Mesothelial cell of epicardium (in vitro differentiated cells): ENCODE measurements at regions not wholly inside any gene's neighbourhood (a gene's known extent, or its start where the extent isn't known, plus 50 kb on each side); places are given as distances from the start of the nearest gene placed in this dataset.
"Not testable (repeated sequence)": the region's sequence is repeated elsewhere in the genome, so short reads cannot be mapped to it uniquely, and the experiment has no call there.

Experiments
- DNase-seq, 2 experiments: peaks; one replicate each; pipeline ENCODE4 v3.0.0; 2021; ENCODE audit warnings: low spot score in 2 of 2; ENCODE audit not compliant: unreplicated experiment in 2 of 2
- H3K27ac Mint-ChIP-seq: 2 replicates; pipeline ENCODE4 v1.8.0; 2021; ENCODE audit warnings: mixed read lengths
- H3K27me3 Mint-ChIP-seq: 2 replicates; pipeline ENCODE4 v1.8.0; 2021; ENCODE audit warnings: low read depth, mixed read lengths
- H3K36me3 Mint-ChIP-seq: 2 replicates; pipeline ENCODE4 v1.8.0; 2021; ENCODE audit warnings: mixed read lengths
- H3K4me1 Mint-ChIP-seq: 2 replicates; pipeline ENCODE4 v1.8.0; 2021; ENCODE audit warnings: mixed read lengths
- H3K4me3 Mint-ChIP-seq: 2 replicates; pipeline ENCODE4 v1.8.0; 2021; ENCODE audit warnings: mild to moderate bottlenecking, moderate library complexity, mixed read lengths
- H3K9me3 Mint-ChIP-seq: 2 replicates; pipeline ENCODE4 v1.8.0; 2021; ENCODE audit warnings: mixed read lengths
- TF ChIP-seq, protein P1 (sequence below): fragments of 200-600 bp; sonication (generic); IDR thresholded peaks from one replicate; pipeline ENCODE4 v1.5.0; 2021; ENCODE audit warnings: antibody characterized with exemption; ENCODE audit not compliant: unreplicated experiment

DNA sequence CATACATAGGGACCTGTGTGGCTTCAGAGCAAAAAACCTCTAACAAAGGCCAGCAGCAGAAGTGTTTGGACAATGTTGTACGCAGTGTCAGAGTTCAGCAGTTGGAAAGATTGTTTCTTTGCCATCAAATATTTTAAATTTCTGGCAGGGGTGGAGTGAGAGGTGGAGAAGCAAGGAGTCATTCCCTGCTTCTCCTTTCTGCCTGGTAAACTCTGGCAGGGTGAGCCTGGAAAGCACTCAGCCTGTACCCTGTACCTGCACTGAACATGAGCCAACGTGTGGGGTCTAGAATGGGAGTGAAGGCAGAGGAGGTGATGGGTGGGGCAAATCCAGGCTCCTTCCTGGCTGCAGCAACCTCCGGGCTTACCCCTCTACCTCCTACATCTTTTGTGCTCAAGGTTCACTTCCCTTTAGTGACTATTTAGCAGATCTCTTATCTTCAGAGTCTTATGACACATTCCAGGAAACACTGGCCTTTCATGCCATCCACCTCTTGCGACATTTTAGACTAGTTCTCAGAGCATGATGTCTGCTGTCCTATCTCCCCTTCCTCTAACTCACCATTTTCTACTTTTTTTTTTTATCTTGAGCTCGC, 445.0 kb upstream of the PIK3R1 start:
- no peak overlapping the region for H3K4me3 Mint-ChIP-seq

DNA sequence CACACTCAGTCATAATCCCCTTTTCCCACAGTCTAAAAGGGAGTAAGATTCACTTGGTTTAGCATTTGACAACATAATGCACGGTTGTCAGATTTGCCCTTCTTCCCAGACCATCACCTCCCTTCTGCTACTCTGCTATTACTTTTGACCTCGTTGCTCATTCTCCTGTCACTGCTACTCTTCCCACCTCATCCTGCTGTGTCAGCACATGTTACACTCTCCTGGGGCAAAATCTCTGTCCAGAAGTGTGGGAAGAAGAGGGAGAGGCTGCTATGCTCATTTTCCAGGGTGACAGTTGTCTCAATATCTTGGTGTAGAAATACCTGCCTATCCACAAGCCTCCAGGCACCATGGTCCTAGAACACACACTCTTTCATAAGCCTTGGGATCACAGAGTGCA, 449.9 kb upstream of the PIK3R1 start:
- no peak for DNase-seq
- Mint-ChIP-seq H3K27ac (no peak overlapping the region), H3K36me3 (peaks cover 4% of the 10 kb centered on the region), H3K9me3 (peaks cover 8% of the 10 kb centered on the region), H3K4me1 (peaks cover 6% of the 10 kb centered on the region), H3K27me3 (no peaks in the 10 kb centered on the region), H3K4me3 (no peak overlapping the region)
- TF ChIP-seq, protein P1, sequence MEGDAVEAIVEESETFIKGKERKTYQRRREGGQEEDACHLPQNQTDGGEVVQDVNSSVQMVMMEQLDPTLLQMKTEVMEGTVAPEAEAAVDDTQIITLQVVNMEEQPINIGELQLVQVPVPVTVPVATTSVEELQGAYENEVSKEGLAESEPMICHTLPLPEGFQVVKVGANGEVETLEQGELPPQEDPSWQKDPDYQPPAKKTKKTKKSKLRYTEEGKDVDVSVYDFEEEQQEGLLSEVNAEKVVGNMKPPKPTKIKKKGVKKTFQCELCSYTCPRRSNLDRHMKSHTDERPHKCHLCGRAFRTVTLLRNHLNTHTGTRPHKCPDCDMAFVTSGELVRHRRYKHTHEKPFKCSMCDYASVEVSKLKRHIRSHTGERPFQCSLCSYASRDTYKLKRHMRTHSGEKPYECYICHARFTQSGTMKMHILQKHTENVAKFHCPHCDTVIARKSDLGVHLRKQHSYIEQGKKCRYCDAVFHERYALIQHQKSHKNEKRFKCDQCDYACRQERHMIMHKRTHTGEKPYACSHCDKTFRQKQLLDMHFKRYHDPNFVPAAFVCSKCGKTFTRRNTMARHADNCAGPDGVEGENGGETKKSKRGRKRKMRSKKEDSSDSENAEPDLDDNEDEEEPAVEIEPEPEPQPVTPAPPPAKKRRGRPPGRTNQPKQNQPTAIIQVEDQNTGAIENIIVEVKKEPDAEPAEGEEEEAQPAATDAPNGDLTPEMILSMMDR = no peak

More for the DNA sequence above, 445.0 kb upstream of the PIK3R1 start:
- H3K27ac Mint-ChIP-seq = no peak overlapping the region
- TF ChIP-seq, protein P1 = no peak
- DNase-seq = no peak
- H3K27me3 Mint-ChIP-seq = no peaks in the 10 kb centered on the region
- peaks cover 15% of the 10 kb centered on the region for H3K4me1 Mint-ChIP-seq
- no peaks in the 10 kb centered on the region for H3K9me3 Mint-ChIP-seq
- no peaks in the 10 kb centered on the region for H3K36me3 Mint-ChIP-seq

DNA sequence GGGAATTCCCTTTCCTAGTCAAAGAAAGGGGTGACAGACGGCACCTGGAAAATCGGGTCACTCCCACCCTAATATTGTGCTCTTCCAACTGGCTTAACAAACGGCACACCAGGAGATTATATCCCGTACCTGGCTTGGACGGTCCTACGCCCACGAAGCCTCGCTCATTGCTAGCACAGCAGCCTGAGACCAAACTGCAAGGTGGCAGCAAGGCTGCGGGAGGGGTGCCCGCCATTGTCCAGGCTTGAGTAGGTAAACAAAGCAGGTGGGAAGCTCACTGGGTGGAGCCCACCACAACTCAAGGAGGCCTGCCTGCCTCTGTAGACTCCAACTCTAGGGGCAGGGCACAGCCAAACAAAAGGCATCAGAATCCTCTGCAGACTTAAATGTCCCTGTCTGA, 457.8 kb upstream of the PIK3R1 start:
- not testable (repeated sequence) for H3K27me3 Mint-ChIP-seq, H3K4me1 Mint-ChIP-seq, H3K4me3 Mint-ChIP-seq, DNase-seq, H3K27ac Mint-ChIP-seq
- H3K36me3 Mint-ChIP-seq = peaks cover 15% of the 10 kb centered on the region
- H3K9me3 Mint-ChIP-seq = peaks cover 65% of the 10 kb centered on the region

DNA sequence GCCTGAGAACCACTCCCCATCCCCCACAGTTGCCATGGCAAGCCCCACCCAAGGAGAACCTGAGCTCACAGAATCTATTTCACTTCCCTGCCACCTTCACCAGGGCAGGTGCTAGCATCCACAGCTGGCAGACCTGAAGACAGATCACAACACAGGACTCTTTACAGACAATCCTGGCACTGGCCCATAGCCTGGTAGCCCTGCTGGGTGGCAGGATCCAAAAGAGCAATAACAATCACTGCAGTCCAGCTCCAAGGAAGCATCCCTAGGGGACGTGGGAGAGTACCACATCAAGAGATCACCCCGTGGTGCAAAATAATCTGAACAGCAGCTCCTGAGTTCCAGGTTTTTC, 463.2 kb upstream of the PIK3R1 start:
- H3K27me3 Mint-ChIP-seq = no peaks in the 10 kb centered on the region
- peaks cover 53% of the 10 kb centered on the region for H3K9me3 Mint-ChIP-seq
- TF ChIP-seq, protein P1 = no peak
- DNase-seq = no peak
- H3K36me3 Mint-ChIP-seq = peaks cover 12% of the 10 kb centered on the region
- H3K27ac Mint-ChIP-seq = no peak overlapping the region
- no peak overlapping the region for H3K4me3 Mint-ChIP-seq
- H3K4me1 Mint-ChIP-seq = peaks cover 5% of the 10 kb centered on the region

DNA sequence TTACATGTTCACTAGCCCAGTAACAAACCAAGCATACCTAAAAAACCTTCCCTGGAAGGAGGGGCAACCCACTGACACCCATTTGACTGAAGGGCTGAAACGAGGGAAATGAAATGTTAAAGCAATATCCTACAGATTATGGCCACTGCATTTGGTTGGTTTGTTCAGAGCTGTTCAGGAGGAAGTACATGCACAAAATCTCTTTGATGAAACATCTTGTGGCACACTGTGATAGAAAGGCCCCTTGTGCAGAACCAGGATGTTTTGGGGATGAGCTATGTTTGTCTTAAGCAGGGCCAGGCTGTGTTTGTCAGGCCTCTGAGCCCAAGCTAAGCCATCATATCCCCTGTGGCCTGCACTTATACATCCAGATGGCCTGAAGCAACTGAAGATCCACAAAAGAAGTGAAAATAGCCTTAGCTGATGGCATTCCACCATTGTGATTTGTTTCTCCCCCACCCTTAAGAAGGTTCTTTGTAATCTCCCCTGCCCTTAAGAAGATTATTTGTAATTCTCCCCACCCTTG, 467.3 kb upstream of the PIK3R1 start:
- Mint-ChIP-seq H3K4me3 (no peak overlapping the region), H3K4me1 (peaks cover 5% of the 10 kb centered on the region), H3K27me3 (no peaks in the 10 kb centered on the region), H3K9me3 (peaks cover 35% of the 10 kb centered on the region), H3K27ac (no peak overlapping the region), H3K36me3 (peaks cover 11% of the 10 kb centered on the region)
- TF ChIP-seq, protein P1 = no peak
- DNase-seq = no peak

DNA sequence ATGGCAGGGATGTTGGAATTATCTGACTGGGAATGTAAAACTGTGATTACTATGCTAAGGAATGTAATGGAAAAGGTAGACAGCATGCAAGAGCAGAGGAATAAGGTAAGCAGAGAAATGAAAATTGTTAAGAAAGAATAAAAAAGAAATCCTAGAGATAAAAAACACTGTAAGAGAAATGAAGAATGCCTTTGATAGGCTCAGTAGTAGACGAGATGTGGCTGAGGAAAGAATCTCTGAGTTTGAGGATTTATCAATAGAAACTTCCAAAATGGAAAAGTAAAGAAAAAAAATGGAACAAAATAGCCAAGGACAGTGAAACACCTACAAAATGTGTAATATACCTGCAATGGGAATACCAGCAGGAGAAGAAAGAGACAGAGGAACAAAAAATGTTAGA, 468.5 kb upstream of the PIK3R1 start:
- peaks cover 27% of the 10 kb centered on the region for H3K9me3 Mint-ChIP-seq
- no peak overlapping the region for H3K27ac Mint-ChIP-seq
- peaks cover 11% of the 10 kb centered on the region for H3K36me3 Mint-ChIP-seq
- no peaks in the 10 kb centered on the region for H3K27me3 Mint-ChIP-seq
- no peak overlapping the region for H3K4me3 Mint-ChIP-seq
- peaks cover 5% of the 10 kb centered on the region for H3K4me1 Mint-ChIP-seq
- DNase-seq = no peak
- TF ChIP-seq, protein P1 = no peak

DNA sequence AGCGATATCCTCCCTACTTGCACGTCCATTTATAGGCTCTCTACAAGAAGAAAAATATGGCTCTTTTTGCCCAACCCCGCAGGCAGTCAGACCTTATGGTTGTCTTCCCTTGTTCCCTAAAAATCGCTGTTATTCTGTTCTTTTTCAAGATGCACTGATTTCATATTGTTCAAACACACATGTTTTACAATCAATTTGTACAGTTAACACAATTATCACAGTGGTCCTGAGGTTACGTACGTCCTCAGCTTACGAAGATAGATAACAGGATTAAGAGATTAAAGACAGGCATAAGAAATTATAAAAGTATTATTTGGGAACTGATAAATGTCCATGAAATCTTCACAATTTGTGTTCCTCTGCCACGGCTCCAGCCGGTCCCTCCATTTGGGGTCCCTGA, 468.9 kb upstream of the PIK3R1 start:
- H3K4me1 Mint-ChIP-seq, H3K4me3 Mint-ChIP-seq, H3K27me3 Mint-ChIP-seq, DNase-seq, H3K27ac Mint-ChIP-seq: not testable (repeated sequence)
- H3K36me3 Mint-ChIP-seq = peaks cover 11% of the 10 kb centered on the region
- H3K9me3 Mint-ChIP-seq = peaks cover 27% of the 10 kb centered on the region
